HG03060 (cell line): ENCODE measurements at regions not wholly inside any gene's neighbourhood (a gene's known extent, or its start where the extent isn't known, plus 50 kb on each side); places are given as distances from the start of the nearest gene placed in this dataset.

Experiments used
- ATAC-seq: cut with Tn5 transposase; IDR thresholded peaks from one replicate; pipeline ENCODE4 v1.9.1; 2021; ENCODE audit warnings: low read depth, moderate number of reproducible peaks; ENCODE audit not compliant: unreplicated experiment

DNA sequence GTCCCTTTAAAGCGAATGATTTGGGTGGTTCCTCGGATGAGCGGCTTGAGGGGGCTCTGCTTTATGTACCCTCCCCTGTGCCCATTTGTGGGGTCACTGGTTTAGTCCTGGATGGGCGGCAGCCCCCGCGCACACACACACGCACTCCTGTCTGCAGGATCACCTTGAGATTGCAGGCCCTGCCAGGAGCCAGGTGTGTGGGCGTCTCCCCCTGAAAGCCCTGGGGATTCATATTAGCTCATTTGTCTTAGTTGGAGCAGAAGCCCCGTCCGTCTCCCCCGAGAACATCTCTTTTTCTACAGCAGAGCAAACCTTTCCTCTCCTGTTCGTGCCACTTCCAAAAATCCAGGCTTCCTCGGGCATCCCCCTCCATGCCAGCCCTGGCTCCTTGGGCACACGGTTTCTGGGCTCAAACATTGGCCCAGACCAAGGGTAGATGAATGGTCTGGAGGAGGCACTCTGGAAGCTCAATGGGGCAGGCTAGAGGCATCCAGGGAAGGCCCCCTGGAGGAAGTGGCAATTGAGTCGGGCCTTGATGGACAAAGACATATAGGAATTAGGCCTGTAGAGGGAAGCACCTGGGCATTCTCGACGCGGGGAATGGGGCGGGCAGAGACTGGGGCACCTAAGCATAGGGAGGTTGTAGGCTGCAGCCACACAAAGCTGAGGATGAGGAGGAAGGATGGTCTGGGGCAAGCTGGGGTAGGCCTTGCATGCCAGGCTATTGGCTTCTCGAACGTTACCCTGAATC lies 218.5 kb upstream of the GSE1 start:
- no peak for ATAC-seq

DNA sequence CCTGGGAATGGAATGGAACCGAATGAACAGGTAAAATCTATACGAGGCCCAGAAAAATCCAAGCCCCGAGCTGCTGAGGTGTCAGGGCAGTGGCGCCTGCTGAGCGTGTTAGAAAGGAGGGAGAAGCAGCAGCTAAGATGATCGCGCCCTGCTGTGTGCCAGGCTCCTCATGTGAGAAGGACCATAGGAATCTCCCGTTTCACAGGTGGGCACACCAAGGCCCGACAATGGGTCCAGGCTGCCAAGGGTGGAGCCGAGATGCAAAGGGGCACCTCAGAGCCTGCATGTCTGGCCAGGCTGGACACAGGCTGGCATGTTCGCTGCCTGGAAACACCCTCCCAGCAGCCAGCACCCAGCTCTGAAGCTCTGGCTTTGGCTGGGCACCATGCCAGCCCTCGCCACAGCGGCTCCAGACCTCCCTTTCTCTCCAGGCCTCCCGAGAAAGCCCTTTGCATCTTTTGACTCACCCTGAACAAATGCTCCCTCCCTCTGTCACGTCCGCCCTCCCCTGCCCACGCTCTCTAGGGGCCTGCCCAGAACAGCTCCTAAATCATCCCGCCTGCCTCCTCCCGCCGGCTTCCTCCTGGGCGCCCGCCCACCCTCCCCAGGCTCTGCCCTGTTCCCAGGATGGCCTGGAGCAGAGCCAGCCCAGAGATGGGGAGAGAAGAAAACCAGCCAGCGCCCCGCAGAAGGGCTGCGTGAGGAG lies 217.8 kb upstream of the GSE1 start:
- no peak for ATAC-seq

DNA sequence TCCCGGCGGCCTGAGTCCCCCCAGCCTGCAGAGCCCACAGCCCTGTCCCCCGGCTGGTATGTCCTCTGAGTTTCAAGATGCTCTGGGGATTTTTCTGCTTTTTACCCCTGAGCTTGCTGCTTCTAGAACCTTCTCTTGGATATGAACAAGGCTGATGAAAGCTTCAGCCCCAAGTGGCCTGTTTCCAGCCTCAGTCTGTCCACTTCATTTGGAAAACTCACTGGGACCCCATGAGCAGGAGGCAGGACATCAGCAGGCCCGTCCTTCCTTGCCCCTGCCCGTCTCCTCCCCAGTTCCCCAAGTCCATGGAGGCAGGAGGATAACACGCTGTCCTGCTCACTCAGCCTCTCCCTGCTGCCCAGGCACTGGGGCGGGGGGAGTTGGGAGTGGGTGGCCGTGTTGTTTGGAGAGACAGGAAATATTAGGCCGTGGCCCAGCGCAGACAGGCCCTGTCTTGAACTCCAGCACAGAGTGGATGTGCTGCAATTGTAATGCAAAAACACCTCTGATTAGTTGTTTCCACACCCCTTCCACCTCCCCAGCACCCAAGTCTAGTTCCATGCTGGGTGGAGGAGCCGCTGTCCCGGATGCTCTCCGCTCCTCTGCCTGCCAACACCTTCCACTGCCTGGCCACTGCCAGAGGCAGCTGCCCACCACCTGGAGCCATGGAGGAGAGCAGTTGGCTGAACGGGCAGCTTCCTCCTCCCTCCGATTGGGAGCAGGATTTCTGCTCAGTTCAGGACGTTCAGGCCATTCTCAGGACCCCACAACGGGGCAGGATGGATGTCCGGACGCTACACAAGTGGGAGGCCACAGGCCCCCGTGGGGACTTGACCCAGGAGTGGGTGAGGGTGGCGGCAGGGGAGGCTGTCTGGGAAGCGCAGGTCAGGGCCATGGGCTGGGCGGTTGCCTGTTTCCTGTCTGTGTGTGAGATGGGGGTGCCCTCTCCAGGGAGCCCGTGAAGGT lies 216.9 kb upstream of the GSE1 start:
- no peak for ATAC-seq

DNA sequence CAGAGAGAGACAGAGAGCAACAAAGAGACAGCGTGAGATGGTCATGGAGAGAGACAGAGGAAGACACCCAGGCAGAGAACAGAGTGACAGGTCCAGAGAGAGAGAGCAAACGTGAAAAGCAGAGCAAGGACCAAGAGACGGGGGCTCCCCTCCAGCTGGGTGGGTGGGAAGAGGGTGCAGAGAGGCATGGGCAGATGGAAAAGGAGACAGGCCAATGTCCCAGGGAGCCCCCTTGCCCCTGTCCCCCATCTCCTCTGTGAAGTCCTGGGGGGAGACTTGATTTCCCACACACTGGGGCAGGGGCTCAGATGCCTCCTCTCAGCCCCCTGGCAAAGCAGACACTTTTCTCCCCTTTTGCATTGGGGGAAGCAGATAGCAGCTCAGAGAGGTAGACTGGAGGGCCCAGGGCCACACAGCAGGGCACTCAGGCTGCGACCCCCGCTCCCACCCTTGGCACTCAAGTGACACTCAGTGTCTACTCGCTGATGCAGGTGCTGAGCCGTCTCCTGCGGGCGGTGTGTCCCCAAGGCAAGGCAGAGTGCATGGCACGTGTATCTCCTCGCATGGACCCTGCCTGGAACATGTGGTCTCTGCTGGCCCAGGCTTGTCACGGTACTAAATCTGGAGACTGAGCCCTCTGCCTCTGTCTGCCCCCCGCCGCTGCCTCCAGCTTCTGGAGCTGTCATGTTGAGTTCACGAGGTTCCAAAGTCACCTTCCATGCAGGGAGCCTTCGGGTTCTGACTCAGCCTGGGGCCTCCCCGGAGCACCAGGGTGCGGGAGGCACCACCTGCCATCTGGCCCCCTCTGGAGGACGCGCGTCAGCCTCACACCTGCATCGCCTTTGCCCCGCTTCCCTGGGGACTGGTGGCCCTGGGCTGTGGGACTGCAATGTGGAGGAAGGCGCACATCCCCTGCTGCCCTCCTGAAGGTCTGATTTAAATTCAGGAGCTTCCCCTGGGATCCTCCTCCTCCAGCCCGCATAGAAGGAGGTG lies 215.9 kb upstream of the GSE1 start:
- ATAC-seq = no peak

DNA sequence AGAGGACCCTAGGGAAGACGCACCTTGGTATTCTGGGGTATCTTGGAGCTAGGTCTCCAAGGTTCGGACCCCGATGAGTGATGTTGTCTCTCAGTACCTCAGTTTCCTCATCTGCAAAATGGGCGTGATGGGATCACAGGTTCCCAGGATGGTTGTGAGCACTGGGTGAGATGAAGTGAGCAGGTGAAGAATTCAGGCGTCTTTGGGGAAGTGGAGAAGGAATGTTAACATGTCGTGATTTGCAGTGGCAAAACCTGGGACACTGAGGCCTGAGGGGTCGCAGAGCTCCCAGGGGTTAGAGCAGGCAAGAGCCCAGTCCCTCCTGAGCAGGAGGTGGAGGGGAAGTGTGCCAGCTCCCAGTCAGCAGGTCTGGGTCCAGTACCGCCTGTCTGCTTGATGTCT lies 215.1 kb upstream of the GSE1 start:
- ATAC-seq = no peak

DNA sequence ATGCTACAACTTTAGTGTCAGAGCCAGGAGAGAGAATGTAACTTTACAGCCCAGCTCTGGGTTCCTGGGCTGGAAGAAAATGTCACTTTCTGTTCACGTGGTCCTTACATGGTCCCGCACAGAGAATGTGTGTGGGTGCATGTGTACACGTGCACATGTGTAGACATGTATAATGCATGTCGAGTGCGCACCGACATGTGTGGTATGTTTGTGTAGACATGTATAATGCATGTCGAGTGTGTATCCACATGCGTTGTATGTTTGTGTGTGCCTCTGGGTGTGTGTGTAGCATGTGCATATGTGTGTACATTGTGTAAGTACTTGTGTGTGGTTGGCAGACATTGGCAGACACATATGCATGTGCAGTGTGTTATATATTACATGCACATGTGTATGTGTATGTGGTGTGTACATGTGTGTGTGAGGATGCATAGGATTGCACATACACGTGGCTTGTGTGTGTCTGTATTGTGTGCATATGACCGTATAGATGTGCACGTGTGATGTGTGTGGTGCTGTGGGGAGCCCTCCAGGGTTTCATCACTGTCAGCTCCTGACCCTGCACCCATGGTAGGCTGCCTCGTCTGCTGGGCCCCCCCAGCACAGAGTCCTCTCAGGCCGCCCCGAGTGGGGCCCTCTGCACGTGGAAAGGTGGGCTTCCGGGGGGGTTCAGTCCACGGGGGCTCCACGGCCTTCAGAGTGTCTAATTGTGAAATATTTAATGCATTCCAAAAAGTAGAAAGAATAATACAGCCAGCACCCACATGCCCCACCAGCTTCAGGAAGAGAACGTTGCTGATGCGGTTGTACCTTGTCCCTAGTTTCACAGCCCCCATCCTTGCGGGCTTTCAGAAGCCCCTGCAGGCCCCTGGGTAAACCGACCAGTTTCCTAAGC lies 214.2 kb upstream of the GSE1 start:
- no peak for ATAC-seq

DNA sequence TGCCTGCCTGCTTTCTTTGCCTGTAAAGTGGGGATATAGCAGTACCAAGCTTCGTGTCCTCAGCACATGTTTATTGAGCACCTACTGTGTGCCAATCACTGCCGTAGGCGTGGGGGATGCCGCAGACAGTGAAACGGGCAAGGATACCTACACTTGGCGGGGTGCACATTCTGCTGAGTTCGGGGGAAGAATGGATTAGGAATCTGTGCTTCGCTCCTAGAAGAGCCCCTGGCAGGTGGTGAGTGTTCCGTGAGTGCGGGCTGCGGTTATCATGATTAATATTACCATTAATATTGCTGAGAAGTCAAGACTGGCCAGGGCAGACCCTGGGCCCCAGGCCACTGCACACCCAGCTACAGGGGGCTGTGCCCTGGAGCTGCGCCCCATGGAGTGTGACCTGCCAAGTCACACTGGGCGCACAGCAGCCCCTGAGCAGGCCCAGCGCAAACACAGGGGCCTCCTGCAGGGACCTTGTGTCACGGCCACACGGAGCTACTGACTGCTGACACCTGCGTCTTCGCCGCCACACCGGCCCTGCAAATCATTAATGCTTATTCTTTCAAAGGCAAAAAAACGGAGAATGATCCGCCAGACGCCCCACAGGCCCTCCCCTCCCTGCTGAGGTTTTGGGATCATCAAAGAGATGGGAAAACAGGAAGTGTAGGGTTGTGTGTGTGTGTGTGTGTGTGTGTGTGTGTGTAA lies 213.4 kb upstream of the GSE1 start:
- ATAC-seq = no peak

DNA sequence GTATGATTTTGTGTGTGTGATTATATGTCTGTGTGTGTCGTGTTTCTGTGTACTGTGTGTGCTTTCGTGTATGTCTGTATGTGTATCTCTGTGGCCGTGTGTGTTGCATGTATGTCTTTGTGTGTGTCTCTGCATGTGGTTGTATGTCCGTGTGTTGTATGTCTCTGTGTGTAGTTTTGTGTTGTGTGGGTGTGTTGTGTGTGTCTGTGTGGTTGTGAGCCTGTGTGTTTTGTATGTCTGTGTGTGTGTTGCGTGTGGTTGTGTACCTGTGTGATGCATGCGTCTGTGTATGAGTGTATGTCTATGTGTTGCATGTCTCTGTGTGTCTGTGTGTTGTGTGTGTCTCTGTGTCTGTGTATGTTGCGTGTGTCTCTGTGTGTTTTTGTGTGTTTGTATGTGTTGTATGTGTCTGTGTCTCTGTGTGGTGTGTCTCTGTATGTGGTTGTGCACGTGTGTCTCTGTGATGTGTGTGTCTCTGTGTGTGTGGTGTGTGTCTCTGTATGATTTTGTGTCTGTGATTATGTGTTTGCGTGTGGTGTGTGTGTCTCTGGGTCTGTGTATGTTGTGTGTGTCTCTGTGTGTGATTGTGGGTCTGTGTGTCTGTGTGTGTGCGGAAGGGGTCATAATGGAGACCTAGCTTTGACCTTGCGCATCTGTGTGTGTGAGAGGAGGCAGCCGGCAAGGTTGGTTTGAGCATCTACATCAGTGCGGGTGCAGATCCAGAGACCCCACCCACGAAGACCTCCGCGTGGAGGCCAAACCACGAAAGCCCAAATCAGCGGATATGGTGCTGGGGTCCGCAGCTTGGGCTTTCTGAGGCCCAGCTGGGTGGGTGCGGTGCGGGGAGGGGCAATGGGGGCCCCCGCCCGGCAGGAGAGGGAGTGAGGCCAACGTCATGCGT lies 212.6 kb upstream of the GSE1 start:
- no peak for ATAC-seq

DNA sequence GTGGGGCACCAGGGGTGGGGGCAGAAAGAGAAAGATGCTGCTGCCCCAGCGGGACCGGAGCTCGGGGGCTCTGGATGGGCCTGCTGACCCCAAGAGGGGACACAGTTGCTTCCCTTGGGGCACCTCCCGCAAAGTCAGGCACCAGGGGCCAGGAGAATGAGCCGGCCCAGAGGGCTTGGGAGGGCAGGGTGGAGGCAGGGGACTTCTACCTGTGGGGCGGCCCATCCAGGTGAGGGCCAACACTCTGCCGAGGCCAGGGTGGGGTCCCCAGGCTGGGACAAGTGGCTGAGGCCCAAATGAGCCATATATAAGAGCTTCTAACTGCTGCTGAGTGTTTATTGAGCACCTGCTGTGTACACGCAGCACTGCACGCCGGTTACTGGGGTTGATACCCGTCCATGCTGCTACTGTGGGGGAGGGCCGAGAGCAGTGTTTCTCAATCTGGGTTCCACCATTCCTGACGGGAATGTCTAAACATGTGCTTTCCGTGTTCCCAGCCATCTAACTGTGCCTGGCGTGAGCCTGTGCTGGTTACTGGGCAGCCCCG lies 211.7 kb upstream of the GSE1 start:
- no peak for ATAC-seq

DNA sequence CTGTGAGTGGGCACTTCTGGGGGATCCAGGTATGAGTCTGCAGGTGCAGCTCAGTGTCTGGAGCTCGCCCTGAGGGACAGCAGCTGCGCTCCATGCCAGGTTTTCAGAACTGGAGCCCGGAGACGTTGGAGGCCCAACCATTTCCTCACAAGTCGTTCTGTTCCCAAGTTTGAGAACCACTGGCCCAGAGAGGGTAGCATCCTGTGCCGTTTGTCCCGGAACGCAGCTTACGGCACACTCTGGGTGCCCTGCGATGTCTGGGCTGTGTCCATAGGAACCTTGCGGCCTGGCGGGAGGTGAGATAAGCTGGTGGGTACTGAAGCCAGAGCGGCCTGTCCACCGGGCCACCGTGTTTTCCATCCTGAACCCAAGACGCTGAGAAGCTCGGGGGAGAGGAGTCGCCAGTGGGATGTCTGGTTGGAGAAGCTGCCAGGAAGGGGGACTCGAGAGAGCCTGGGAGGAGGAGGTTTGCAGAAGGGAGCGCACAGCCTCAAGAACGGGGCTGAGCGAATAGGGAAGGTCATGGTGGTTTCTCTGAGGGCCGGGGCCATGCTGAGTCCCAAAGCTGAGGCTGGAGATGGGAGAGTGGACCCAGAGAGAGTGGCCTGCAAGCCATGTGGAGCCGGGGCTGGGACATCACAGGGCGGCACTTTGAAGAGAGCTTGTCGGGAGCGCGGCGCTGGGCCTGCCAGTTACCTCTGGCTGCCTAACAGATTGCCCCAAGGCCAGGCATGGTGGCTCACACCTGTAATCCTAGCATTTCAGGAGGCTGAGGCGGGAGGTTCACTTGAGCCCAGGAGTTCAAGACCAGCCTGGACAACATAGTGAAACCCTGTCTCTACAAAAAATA lies 211.0 kb upstream of the GSE1 start:
- ATAC-seq = no peak

DNA sequence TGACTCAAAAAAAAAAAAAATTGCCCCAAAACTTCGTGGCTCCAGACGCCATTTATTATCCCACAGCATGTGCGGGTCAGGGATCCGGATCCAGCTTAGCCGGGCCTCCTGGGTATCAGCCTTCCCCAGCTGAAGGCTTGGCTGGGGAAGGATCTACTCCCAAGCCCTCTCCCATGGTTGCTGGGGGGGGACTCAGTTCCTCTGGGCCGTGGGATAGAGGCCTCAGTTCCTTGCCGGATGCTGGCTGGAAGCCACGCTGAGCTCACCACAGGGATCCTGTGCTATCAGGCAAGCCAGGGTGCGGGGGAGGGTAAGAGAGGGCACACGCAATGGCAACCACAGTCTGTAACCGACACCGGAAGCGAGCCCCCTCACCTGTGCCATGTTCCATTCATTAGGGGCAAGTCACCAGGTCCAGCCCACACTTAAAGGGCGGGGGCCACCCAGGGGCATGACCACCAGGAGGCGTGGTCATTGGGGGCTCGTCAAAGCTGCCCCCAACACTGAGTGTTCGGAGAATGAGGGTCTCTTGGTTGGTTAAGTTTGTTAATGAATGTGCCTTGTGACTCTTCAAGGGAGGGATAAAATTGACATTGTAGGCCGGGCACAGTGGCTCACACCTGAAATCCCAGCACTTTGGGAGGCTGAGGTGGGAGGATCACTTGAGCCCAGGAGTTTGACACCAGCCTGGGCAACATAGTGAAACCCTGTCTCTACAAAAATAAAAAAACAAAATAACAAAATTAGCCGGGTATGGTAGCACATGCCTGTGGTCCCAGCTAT lies 210.0 kb upstream of the GSE1 start:
- no peak for ATAC-seq

DNA sequence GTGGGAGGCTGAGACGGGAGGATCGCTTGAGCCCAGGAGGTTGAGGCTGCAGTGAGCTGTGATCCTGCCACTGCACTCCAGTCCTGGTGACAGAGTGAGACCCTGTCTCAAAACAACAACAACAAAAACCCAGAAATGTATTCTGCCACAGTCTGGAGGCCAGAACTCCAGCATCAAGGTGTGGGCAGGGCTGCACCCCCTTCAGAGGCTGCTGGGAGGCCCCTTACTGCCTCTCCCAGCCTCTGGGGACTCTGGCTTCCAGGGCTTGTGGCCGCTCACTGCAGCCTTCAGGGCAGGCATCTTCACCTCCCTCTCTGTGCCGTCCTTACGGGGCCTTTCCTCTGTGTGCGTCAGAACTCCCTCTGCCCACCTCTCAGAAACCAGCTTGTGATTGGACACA lies 209.4 kb upstream of the GSE1 start:
- no peak for ATAC-seq

DNA sequence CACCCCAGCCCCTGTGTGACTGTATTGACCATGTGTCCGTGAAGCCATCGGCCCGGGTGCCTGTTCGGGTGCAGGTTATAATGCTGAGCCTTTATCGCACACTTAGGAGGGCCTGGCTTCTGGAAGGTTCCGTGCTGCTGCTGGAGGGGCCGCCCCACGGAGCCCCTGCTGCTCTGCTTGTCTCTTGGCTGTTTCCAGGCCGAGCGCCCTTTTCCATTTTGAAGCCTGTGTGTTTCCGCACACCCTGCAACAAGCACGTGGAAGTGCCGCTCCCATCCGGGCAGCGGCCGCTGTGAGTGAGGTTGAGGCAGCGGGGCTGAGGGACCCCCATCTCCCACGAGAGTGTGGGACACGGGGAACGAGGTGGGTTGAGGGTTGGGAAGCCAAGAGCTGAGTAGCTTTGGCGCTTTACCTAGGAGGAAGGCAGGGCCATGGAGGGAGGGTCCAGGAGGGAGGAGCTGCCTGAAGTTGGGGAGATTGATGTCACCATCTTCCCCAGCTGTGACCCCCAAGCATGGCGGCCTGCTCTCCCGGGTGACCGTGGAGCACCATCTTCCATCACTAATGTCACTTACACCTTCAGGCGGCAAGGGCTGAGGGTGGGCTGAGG lies 200.1 kb upstream of the GSE1 start:
- no peak for ATAC-seq

DNA sequence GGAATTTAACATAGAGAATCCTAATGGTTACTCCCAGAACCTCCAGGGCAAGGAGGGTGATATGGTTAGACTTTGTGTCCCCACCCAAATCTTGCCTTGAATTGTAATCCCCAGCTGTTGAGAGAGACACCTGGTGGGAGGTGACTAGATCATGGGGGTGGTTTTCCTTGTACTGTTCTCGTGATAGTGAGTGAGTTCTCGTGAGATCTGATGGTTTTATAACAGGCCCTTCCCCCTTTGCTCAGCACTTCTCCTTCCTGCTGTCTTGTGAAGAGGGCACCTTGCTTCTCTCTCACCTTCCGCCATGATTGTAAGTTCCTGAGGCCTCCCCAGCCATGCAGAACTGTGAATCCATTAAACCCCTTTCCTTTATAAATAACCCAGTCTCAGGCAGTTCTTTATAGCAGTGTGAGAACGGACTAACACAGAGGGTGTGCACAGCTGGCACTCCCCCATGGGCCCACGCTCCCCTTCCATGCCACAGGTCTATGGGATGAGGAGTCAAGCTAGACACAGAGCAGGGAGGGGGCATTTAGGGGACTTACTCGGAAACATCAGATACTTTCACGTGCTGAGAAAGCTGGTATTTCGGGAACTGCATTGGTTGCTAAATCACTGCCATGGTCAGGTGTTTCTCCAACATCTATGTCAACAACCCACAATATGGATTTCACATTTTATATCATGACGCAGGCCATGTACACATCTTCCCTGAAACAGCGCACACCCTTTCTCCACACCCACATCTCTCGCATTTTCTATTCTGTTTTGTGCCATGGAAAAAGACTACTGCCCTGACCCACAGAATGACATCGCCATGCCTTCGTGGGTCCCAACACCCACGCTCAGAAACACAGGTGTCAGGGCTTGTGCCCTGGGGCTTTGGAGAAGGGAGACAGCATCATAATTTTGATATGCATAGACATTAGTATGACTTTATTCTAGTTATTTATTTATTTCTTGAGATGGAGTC lies 199.1 kb upstream of the GSE1 start:
- no peak for ATAC-seq
